GM19239 (cell line): ENCODE measurements at regions not wholly inside any gene's neighbourhood (a gene's known extent, or its start where the extent isn't known, plus 50 kb on each side); places are given as distances from the start of the nearest gene placed in this dataset.
"Not testable (repeated sequence)": the region's sequence is repeated elsewhere in the genome, so short reads cannot be mapped to it uniquely, and the experiment has no call there.

Experiments
- DNase-seq: peaks from one replicate; pipeline ENCODE4 v3.0.0; 2011; ENCODE audit warnings: low spot score; ENCODE audit not compliant: insufficient read length
- FAIRE-seq: peaks from 2 replicates; lab custom pipeline; 2011; peaks lifted over from hg19 to GRCh38; lab: Jason Lieb, UNC

GRCh38 chr3:177603148-177603603 lies 405.9 kb upstream of the TBL1XR1 start:
- FAIRE-seq = peak; percentile 11

GRCh38 chr3:177604181-177604580 lies 406.9 kb upstream of the TBL1XR1 start:
- no peak for DNase-seq
- FAIRE-seq = no peak

More at GRCh38 chr3:177603148-177603603, 405.9 kb upstream of the TBL1XR1 start:
- DNase-seq = no peak

- DNase-seq (no peak), FAIRE-seq (no peak)
These were observed 409.6 kb upstream of the TBL1XR1 start for GRCh38 chr3:177606891-177607290.

- FAIRE-seq (no peak), DNase-seq (no peak)
These were observed 410.3 kb upstream of the TBL1XR1 start for GRCh38 chr3:177607589-177607988.

GRCh38 chr3:177608443-177608842 lies 411.2 kb upstream of the TBL1XR1 start:
- DNase-seq (no peak), FAIRE-seq (no peak)

GRCh38 chr3:177609613-177610012 lies 412.3 kb upstream of the TBL1XR1 start:
- no peak for DNase-seq
- no peak for FAIRE-seq

GRCh38 chr3:177610262-177610661 lies 413.0 kb upstream of the TBL1XR1 start:
- FAIRE-seq = no peak

GRCh38 chr3:177610686-177611633 lies 413.7 kb upstream of the TBL1XR1 start:
- FAIRE-seq = no peak

More at GRCh38 chr3:177610262-177610661, 413.0 kb upstream of the TBL1XR1 start:
- no peak for DNase-seq

GRCh38 chr3:177611752-177612334 lies 414.6 kb upstream of the TBL1XR1 start:
- DNase-seq (no peak), FAIRE-seq (no peak)

More at GRCh38 chr3:177610686-177611633, 413.7 kb upstream of the TBL1XR1 start:
- no peak for DNase-seq

- DNase-seq (no peak), FAIRE-seq (no peak)
These were observed 416.6 kb upstream of the TBL1XR1 start for GRCh38 chr3:177613901-177614300.

- DNase-seq (no peak), FAIRE-seq (no peak)
These were observed 417.7 kb upstream of the TBL1XR1 start for GRCh38 chr3:177615015-177615414.

- no peak for DNase-seq
These were observed 421.8 kb upstream of the TBL1XR1 start for GRCh38 chr3:177618873-177619733.

GRCh38 chr3:177620073-177620472 lies 422.8 kb upstream of the TBL1XR1 start:
- DNase-seq (no peak), FAIRE-seq (no peak)

More at GRCh38 chr3:177618873-177619733, 421.8 kb upstream of the TBL1XR1 start:
- no peak for FAIRE-seq

GRCh38 chr3:177622520-177622919 lies 425.2 kb upstream of the TBL1XR1 start:
- FAIRE-seq = no peak
- no peak for DNase-seq

GRCh38 chr3:177622982-177623617 lies 425.8 kb upstream of the TBL1XR1 start:
- DNase-seq = no peak
- FAIRE-seq = no peak

- no peak for FAIRE-seq
- no peak for DNase-seq
These were observed 427.5 kb upstream of the TBL1XR1 start for GRCh38 chr3:177624528-177625495.

- DNase-seq = no peak
These were observed 428.8 kb upstream of the TBL1XR1 start for GRCh38 chr3:177626045-177626444.

GRCh38 chr3:177628095-177628719 lies 430.9 kb upstream of the TBL1XR1 start:
- not testable (repeated sequence) for FAIRE-seq, DNase-seq

More at GRCh38 chr3:177626045-177626444, 428.8 kb upstream of the TBL1XR1 start:
- FAIRE-seq = no peak
